Testis (tissue), 2 donors: ENCODE measurements at regions not wholly inside any gene's neighbourhood (a gene's known extent, or its start where the extent isn't known, plus 50 kb on each side); places are given as distances from the start of the nearest gene placed in this dataset.

Experiments
- CTCF ChIP-seq, 3 experiments: fragments of 450-650 bp in 2 of 3; fragments of 200-600 bp in 1 of 3; sonication (generic) in 1 of 3; IDR thresholded peaks; one replicate each; pipeline ENCODE4 v1.5.1; 2016 to 2019; ENCODE audit warnings: antibody characterized with exemption in 3 of 3, mild to moderate bottlenecking in 2 of 3, moderate library complexity in 1 of 3
- POLR2A ChIP-seq: fragments of 450-650 bp; IDR thresholded peaks from one replicate; pipeline ENCODE4 v1.6.1; 2017; ENCODE audit warnings: antibody characterized with exemption, mild to moderate bottlenecking, moderate library complexity

DNA sequence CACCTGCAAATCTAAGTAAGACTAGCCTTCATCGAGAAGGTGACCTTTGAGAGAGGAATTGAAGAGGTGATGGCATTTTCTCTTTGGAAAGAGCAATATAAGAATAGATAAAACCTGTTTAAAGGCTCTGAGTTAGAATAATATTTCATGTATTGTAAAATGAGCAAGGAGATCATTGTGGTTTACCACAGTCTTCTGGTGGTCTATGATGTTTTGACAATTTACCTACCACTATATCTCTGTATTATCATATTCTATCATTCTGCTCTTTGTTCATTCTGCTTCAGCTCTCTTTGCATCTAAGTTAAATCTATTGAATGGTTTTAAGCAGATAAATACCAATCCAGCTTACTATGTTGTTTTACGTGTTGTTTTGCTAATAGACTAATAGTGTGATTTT lies 982.3 kb downstream of the SI start:
- no peak for TF ChIP-seq CTCF (IDR thresholded peaks at IDR 0.05)
- no peak for TF ChIP-seq POLR2A
